ENCODE measurements at regions not wholly inside any gene's neighbourhood (a gene's known extent, or its start where the extent isn't known, plus 50 kb on each side); places are given as distances from the start of the nearest gene placed in this dataset.

DNA sequence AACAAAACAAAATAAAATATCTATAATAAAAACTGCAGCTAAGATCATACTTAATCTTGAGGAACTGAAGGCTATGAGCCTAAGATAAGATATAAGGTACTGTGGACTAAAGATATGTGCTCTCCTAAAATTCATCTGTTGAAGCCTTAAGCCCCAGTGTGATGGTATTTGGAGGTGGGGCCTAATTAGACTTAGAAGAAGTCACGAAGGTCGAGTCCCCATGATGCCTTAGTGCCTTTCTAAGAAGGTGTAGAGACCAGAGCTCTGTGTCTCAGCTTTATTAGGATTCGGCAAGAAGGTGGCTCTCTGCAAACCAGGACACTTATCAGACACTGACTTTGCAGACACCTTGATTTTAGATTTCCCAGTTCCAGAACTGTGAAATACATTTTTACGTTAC is 622.0 kb upstream of the BRINP3 start:
- no peak for TF ChIP-seq POLR2A (IDR thresholded peaks at IDR 0.05; ENCODE audit: low read depth)
- TF ChIP-seq, protein P1, sequence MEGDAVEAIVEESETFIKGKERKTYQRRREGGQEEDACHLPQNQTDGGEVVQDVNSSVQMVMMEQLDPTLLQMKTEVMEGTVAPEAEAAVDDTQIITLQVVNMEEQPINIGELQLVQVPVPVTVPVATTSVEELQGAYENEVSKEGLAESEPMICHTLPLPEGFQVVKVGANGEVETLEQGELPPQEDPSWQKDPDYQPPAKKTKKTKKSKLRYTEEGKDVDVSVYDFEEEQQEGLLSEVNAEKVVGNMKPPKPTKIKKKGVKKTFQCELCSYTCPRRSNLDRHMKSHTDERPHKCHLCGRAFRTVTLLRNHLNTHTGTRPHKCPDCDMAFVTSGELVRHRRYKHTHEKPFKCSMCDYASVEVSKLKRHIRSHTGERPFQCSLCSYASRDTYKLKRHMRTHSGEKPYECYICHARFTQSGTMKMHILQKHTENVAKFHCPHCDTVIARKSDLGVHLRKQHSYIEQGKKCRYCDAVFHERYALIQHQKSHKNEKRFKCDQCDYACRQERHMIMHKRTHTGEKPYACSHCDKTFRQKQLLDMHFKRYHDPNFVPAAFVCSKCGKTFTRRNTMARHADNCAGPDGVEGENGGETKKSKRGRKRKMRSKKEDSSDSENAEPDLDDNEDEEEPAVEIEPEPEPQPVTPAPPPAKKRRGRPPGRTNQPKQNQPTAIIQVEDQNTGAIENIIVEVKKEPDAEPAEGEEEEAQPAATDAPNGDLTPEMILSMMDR (IDR thresholded peaks at IDR 0.05): no peak
